ENCODE measurements at regions not wholly inside any gene's neighbourhood (a gene's known extent, or its start where the extent isn't known, plus 50 kb on each side); places are given as distances from the start of the nearest gene placed in this dataset.

DNA sequence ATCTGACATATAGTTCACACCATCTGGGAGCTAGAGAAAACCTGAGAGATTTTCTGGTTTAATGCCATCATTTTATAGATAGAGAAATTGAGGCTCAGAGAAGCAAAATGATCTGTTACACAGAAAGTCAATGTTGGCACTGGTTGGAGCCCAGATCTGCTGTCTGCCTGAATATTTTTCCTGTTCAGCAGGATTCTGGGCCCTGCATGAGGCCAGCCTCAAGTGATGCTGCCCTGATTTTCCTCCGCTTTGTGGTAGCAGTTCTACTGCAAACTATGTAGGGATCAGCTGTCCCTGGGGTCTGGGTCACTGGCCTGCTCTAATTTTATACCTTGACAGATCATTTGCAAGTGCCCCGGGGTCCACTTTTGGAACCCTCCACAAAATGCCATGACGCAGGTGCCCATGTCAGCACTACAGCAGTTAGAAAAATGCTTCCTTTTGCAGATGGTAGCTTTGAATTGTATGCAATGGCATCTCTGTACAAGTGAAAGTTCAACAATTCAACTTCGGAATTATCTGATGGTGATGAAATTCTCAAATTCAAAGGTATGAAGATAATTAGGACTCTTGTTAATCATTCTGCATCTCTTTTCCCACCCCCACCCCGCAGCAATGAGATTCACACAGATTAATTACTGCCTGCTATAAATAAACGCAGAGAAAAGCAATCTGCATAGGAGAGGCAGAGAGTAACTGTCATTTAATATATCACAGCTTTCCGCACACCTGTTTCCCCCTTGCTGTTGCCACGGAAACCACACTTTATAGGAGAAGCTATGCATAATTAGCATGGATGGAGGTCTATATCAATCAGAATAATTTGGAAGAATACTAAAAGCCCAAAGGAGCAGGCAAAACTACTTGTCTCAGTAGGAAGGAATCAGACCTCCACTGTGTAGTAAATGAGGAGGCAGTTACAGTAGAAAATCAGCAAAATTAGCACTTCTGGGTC is 222.6 kb downstream of the PDCD6IP start:
- TF ChIP-seq, protein P1, sequence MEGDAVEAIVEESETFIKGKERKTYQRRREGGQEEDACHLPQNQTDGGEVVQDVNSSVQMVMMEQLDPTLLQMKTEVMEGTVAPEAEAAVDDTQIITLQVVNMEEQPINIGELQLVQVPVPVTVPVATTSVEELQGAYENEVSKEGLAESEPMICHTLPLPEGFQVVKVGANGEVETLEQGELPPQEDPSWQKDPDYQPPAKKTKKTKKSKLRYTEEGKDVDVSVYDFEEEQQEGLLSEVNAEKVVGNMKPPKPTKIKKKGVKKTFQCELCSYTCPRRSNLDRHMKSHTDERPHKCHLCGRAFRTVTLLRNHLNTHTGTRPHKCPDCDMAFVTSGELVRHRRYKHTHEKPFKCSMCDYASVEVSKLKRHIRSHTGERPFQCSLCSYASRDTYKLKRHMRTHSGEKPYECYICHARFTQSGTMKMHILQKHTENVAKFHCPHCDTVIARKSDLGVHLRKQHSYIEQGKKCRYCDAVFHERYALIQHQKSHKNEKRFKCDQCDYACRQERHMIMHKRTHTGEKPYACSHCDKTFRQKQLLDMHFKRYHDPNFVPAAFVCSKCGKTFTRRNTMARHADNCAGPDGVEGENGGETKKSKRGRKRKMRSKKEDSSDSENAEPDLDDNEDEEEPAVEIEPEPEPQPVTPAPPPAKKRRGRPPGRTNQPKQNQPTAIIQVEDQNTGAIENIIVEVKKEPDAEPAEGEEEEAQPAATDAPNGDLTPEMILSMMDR (IDR thresholded peaks at IDR 0.05; ENCODE audit: low read depth, low read length) = no peak
- TF ChIP-seq POLR2A (IDR thresholded peaks at IDR 0.05; ENCODE audit: extremely low read depth, insufficient read length) = no peak
- TF ChIP-seq, protein P2, sequence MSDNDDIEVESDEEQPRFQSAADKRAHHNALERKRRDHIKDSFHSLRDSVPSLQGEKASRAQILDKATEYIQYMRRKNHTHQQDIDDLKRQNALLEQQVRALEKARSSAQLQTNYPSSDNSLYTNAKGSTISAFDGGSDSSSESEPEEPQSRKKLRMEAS (IDR thresholded peaks at IDR 0.05; ENCODE audit: low read depth, low read length) = no peak
